ENCODE measurements at regions not wholly inside any gene's neighbourhood (a gene's known extent, or its start where the extent isn't known, plus 50 kb on each side); places are given as distances from the start of the nearest gene placed in this dataset.
"Not testable (repeated sequence)": the region's sequence is repeated elsewhere in the genome, so short reads cannot be mapped to it uniquely, and the experiment has no call there.

DNA sequence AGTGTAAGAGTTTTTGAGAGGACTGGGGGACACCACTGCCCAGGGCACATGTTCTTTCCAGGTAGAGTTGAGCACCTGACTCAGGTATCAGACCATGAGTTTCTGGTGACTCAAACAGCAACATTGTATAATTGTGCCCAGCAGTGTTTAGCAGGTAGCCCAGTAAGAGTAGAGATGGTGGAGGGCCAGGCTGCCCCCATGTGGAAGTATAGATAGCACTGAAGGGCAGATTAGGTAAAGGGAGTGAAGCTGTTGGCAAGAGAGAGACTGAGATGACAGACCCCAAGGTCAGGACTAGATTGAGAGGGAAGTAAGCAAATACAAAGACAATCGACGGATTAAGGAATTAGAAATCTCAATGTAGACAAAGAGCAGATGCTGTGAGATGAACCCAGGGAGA lies 74.6 kb downstream of the TRIM42 start:
- no peak for DNase-seq (ENCODE audit: low spot score)

DNA sequence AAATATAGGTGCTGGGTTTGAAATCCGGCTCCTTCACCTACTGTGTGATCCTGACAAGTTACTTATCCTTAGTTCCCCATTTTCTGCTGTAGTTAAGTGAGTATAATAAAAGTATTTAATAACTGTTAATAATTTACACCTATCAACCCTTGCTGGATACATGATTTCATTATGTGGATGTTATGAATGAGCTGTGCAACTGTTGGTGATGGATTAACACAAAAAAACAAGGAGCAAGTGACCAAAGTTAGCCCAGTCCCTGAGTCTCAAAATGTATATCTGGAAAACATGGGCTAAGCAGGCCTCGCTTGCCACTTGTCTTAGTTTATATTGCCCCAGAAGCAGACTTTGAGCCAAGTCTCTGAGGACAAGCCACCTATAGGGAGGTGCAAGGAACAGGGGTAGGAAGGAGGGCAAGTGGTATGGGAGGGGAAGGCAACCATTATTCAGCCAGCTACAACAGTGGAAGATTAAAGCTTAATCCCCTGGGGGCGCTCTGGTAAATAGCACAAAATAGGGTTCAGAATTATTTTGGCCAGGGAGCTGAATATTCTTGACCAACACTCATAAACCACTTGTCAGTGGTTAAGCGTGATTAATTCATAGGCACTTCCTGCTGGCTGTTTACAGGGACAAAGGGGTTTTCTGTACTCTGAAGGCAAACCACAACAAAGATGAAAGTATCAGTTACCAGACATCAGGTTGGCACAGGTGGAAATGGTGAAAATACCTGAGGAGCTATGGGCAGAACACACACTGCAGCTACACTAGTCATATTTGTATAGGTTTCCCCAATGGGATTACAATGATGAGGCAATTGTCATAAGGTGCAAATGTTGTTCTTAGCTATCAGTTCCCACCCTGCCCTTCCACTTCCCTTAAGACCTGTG lies 76.2 kb downstream of the TRIM42 start:
- DNase-seq (ENCODE audit: low spot score) = no peak

DNA sequence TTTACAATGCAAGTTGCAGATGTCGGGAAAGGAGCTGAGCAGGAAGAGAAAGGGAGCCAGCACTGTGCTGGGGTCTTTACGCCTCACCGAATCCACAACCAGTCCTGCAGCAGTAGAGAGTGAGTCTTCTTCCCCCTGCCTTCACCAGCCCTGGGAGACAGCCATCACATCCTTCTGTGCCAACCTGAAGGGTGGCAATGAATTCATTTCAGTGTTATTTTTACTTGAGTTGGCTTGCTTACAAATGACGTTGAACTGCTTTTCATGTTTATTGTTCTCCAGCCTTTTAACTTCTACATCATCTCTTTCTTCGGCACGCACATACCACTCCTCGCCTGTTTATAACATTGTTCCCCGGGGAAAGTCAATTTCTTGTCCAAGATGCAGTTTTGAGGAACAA lies 77.1 kb downstream of the TRIM42 start:
- DNase-seq (ENCODE audit: low spot score) = no peak

DNA sequence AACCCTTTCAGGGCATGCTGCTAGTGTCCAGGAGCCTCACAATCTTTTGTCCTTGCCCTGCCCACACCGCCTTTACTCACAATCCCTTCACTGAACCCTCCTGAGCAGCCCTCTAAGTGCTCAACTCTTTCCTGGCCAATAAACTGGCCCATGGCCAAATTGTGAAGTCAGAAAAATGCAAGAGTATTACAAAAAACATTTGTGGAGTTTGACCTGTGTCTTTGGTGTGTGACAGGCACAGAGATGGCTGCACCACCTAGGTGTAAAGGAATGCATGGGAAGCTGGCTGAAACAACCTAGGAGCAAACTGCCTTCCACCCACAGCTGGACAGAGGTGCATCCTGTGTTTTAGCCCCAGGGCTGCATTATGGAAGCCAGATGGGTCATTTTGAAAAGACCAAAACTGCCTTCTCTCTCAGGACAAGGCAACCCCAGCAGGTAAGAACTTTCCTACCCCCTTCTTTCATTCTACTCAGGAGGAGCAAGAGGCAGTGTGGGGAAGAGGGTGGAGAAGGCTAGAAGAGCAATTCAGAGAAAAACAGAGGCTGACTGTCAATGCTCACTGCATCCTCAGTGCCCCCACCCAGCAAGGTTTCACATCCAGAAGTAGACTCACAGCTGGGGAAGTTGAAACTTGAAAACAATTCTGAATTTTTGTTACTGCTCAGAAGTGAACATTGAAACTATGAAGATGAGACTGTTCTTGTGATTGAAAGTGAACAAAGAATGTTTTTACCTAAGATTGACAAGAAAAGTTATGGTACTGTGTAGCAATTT lies 78.6 kb downstream of the TRIM42 start:
- DNase-seq (ENCODE audit: low spot score) = no peak

DNA sequence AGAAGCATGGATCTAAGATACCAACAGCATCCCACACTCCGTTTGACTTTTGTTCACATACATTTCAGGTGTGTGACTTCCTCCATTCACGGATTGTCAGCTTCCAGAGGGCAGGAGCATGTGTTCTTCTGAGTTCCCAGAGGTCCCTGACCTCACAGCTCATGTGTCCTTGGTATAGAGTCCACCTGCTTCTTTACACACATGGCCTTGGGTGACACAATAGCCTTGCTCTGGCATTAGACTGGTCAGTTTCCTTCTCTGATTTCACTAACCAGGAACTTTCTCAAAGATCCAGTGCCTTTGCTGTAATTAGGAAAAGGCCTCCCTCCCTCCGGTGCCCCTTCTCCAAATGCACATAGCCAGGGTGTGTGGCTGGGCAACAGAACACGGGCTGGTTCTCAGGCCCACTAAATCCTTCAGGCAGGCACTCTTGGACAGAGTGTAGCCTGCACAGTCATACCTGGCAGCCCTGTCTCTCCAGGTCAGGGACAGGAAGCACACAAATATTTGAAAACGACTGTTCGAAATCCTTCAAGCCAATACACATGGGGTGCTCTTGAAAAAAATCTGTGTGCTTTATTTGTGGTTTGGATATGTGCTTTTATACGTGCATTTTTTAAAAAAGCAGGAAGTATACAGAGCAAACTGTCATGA lies 81.1 kb downstream of the TRIM42 start:
- DNase-seq (ENCODE audit: low spot score) = no peak

DNA sequence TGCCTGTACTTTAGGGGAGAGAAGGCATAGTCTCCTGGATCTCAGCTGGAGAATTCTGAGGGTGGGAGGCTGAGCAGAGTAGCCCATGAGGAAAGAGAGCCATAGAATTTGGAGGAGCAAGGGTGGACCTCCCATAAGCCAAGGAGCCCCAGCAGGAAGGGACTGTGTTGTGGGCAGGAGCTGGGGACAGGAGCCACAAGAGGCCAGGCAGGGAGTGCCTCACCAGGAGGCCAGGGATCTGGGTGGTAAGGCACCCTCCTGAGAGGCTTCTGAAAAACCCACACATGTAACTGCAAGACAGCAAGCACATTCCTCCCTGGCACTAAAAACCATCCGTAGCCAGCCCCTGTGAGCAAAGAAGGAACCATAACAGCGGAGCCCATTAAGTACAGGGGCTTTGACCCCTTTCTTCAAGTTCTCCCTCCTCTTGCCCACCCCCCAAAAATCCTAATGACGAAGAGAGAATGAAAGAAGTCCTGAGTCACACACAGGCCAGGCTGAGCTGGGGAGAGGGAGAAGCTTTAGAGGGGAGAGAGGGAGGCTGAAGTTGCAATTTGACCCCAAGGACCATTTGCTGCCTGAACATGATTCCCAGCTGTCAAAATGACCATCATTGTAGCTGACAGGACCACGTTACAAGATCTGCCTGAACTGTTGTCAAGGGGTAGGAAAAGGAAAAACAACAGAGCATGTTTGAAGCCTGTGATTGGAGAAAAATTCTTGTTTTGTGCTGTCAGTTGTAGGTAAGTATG lies 82.6 kb downstream of the TRIM42 start:
- DNase-seq (ENCODE audit: low spot score) = no peak

DNA sequence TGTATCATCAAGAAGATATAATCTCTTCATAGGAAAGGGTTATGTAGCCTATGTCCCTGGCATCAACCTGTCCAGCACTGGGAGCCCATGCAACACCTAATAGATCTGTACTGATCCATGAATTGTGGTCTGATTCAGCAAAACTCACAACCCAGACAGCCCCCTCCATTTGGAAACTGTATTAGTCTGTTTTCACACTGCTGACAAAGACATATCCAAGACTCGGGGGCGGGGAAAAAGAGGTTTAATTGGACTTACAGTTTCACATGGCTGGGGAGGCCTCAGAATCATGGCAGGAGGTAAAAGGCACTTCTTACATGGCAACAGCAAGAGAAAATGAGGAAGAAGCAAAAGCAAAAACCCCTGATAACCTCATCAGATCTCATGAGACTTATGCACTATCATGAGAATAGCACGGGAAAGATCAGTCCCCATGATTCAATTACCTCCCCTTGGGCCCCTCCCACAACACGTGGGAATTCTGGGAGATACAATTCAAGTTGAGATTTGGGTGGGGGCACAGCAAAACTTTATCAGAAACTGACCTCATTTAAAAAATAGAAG lies 83.3 kb downstream of the TRIM42 start:
- no peak for DNase-seq (ENCODE audit: low spot score)

DNA sequence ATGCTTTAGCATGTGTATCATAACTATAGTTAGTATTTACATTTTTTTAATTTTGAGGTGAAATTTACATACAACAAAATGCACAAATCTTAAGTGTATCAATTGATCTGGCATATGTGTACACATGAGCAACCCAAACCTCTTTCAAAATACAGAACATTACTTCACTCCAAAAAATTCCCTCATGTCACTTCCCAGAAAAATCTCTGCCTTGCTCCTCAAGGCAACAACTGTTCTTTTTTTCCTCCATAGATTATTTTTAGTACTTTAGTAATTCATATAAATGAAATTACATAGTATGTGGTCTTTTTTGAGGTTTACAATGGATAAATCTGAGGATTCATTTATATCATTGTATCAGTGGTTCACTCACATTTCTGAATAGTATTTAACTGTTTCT lies 84.9 kb downstream of the TRIM42 start:
- no peak for DNase-seq (ENCODE audit: low spot score)

DNA sequence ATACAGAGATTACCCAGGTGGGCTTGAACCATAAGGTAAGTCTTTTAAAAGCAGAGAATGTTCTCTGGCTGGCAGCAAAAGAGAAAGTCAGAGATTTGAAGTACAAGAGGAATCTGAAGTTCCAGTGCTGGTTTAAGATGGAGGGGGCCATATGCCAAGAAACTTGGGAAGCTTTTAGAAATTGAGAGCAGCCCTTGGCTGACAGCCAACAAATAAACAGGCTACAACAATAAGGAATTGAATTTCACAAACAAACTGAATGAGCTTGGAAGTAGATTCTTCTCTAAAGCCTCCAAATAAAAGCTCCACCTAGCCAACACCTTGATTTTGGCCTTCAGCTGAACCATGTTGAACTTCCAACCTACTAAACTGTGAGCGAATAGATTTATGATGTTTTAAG lies 85.7 kb downstream of the TRIM42 start:
- no peak for DNase-seq (ENCODE audit: low spot score)

DNA sequence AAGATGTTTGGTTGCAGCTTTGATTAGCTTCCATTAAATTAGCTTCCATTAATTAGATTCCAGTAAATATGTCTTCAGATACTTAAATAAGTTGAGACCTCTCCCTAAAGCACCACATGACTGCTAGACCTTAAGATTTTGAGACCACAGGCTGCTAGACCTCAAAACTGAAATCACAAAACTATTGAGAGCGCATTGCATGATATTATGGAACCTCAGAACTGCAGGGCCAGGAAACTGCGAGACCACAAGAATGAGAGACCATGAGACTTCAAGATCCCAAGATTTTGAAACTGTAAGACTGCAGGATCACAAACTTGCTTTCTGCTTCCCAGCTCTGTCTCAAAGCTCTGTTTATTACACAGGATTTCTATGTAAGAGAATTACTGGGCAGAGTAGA lies 87.4 kb downstream of the TRIM42 start:
- no peak for DNase-seq (ENCODE audit: low spot score)

DNA sequence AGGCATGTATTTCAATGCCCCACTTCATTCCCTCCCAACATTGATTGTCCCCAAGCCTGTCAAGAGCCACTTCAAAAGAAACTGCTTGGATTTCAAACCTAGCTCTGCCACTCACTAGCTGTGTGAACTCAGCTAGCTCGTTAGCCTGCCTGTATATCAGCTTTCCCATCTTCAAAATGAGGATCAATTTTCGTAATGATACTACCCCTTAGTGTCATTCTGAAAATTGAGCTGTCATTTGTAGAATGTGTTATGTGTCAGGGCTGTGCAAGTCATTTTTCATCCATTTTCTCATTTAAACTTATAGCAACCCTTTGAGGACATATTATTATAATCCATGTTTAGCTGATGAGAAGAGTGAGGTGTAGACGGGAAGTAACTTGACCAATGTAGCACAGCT lies 88.6 kb downstream of the TRIM42 start:
- DNase-seq (ENCODE audit: low spot score) = no peak

DNA sequence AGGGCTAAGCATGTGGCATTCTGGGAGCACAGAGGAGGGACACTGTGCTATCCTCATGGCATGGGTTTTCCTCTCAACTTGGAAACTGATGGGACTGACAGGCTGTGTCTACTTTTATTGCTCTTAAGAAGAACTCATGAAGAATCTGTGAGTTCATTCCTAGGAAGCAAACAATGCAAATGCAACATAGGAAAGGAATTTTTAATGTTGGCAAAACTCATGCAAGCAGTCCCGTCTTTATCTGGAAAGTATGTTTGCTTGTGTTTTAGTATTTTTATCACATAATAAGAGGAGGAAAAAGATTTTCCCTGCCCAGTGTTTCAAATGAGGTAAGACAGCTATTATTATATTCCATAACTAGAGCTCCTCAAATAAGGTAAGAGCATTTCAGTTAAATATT lies 89.7 kb downstream of the TRIM42 start:
- no peak for DNase-seq (ENCODE audit: low spot score)

DNA sequence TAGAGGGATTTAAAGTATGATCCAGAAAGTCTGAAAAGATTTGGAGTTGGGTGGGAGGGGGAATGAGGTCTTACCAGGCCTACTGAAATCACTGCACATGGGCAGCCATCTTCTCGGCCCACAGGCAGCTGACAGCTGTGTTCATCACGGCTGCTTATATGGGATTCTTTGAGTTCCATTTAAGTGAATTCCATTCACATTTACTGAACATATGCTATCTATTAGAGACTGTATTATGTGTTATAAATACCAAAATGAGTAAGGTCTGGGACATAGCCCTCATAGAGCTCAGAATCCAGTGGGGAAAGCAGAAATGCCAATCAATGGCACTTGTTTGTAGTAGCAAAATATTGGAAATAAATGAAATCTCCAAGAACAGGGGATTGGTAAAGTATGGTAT lies 91.1 kb downstream of the TRIM42 start:
- DNase-seq (ENCODE audit: low spot score) = no peak

DNA sequence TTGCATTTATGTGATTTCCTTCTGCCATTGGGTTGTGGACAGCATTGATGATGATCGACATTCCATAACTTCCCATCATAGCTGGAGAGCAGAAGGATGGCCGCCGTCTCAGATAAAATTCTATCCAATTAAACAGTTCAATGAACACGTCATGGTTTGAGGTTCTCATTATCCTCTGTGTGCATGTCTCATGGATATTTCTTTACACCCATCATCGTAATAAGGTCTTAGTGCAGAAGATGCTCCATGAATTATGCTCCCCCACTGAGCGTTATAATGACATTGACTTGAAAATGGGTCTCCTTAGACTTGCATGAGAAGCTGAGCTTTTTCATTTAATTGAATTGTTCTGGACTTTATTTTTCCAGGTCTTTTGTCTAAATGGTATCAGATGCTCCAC lies 92.1 kb downstream of the TRIM42 start:
- no peak for DNase-seq (ENCODE audit: low spot score)

DNA sequence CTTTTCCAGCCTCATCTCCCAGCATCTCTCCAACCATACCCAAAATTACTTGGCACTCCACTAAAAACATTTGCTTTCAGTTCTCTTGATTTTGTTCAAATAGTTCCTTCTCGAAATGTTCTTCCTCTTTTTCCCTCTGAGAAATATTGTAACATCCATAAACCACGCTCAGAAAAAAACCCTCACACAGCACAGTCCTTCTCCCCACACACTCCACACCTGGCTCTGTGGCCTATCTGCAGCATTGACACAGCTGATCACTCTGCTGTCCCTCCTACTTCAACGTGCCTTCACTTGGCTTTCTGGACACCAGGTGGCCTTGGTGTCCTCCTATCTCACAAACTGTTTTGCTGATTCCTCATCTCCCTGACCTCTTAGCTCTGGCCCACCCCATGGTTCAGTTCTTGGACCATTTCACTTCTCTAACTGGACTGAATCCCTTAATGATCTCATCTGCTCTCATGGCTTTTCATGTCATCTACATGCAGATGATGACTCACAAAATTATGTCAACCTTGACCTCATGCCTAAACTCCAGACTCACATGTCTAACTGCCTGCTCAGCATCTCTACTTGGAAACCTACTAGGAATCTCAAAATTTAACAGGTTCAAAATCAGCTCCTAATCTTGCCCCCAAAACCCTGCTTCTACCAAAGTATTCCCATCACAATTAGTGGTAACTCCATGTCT lies 93.3 kb downstream of the TRIM42 start:
- peak; percentile 3 for DNase-seq (ENCODE audit: low spot score)

DNA sequence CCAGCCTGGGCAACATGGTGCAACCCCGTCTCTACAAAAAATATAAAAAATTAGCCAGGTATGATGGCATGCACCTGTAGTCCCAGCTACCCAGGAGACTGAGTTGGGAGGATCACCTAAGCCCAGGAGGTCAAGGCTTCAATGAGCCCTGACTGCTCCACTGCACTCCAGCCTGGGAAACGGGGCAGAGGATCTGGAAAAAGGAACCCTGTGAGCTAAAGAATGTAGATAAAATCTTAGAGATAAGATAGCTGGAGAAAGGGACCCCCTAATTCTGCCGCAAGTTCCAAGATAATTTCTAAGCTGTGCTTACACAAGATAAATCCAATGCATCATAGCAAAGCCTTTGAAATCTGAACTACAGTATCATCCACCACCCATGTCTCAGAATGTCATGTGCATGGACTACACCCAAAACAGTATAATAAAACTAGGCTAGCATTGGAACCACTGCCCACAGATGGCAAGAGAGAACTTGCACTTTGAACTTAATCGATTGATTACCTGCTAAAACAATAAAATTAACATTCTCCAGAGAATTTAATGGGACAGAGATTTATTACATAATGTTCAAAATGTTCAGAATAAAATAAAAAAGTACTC lies 99.9 kb downstream of the TRIM42 start:
- DNase-seq (ENCODE audit: low spot score) = no peak

DNA sequence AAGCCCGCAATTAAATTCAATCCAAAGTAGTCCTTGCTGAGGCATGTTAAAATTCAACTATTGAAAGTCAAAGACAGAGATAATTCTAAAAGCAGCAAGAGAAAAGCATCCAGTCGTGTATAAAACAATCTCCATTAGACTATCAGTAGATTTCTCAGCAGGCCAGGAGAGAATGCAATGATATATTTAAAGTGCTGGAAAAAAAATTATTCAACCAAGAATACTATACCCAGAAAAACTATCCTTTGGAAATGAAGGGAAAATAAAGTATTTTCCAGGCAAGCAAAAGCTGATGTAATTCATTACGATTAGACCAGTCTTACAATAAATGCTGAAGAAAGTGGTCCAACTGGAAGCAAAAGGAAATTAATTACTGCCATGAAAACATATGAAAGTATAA lies 113.5 kb downstream of the TRIM42 start:
- DNase-seq (ENCODE audit: low spot score) = no peak

DNA sequence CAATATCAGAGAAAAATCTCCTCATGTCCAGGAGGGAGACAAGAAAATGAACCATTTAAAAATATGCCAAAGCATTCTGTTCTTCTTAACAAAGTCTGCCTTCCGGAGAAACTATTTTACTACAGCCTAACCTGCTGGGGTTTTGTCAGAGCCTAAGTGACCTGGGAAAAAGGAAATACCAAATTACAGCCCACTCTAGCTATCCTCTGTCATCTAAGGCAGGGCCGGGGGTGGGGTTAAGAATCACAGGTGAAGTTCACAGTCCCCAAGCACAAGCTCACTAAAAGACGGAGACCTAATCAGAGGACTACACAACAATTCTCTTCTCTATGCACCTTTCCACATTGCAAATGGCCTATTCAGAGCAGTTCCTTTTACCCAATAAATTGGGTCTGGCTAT lies 116.6 kb downstream of the TRIM42 start:
- DNase-seq (ENCODE audit: low spot score) = no peak

DNA sequence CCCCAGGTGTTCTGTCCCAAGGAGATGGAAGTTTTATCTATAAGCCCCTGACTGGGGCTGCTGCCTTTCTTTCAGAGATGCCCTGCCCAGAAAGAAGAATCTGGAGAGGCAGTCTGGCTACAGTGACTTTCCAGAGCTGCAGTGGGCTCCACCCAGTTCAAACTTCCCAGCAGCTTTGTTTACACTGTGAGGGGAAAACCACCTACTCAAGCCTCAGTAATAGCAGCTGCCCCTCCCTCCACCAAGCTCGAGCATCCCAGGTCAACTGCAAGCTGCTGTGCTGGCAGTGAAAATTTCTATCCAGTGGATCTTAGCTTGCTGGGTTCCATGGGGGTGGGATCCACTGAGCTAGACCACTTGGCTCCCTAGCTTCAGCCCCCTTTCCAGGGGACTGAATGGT lies 125.0 kb downstream of the TRIM42 start:
- DNase-seq (ENCODE audit: low spot score) = not testable (repeated sequence)

DNA sequence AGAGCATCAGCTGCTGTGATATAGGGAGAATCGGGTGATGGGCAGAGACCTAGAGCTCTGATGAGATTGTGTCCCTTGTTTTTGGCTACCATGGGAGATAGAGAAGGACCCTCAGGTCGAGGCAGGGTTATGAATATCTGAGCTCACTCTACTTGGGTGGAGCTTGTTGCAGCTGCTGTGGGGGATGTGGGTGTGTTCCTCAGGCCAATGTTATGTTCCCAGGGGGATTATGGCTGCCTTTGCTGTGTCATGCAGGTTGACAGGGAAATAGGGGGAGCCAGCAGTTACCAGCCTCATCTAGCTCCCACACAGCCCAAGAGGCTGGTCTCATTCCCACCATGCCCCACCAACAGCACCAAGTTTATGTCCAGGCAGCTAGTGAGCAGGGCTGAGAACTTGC lies 131.5 kb downstream of the TRIM42 start:
- no peak for DNase-seq (ENCODE audit: low spot score)
